ENCODE measurements at regions not wholly inside any gene's neighbourhood (a gene's known extent, or its start where the extent isn't known, plus 50 kb on each side); places are given as distances from the start of the nearest gene placed in this dataset.

GRCh38 chr16:66169817-66170216, 196.7 kb upstream of the CDH5 start:
- RAD21 ChIA-PET (ENCODE audit: low non-redundant PET in 1 of 2, low total read pairs in 2 of 2, uncharacterized antibody in 2 of 2, unreplicated experiment in 2 of 2) = no interaction called here
- H2AFZ ChIP-seq (ENCODE audit: low read depth, low read length, poor library complexity, severe bottlenecking) = no peak overlapping the region
- H3K4me3 ChIP-seq (replicated peaks in 1 of 2; ENCODE audit: low read depth in 1 of 2, low read length in 2 of 2) = no peak overlapping the region
- CTCF ChIA-PET = no interaction called here
- no peak for DNase-seq (ENCODE audit: low read depth, low spot score)
- BruUV-seq (replicated peaks) = no TSS peak
- H3K79me2 ChIP-seq (ENCODE audit: insufficient read depth, low read length) = no peaks in the 10 kb centered on the region
- H3K9me3 ChIP-seq (ENCODE audit: control insufficient read depth in 1 of 2, insufficient read depth in 1 of 2, low read depth in 1 of 2, low read length in 2 of 2) = no peaks in the 10 kb centered on the region
- no peaks in the 10 kb centered on the region for H3K4me1 ChIP-seq (ENCODE audit: control insufficient read depth in 1 of 2, insufficient read depth in 2 of 2, low read length in 2 of 2)
- no peak overlapping the region for H3K9ac ChIP-seq (ENCODE audit: low read length)
- H4K20me1 ChIP-seq (ENCODE audit: insufficient read depth) = no peaks in the 10 kb centered on the region
- POLR2A ChIA-PET = no interaction called here
- no peak overlapping the region for H3K4me2 ChIP-seq (ENCODE audit: low read length)
- no peak for ATAC-seq
- intact Hi-C loops (cut with micrococcal nuclease) = loop anchor here (10.0 kb wide), 1 partner anchor 55 kb away; no protein-coding TSS in a partner anchor
- H3K36me3 ChIP-seq (ENCODE audit: control insufficient read depth in 1 of 2, insufficient read depth in 2 of 2, low read length in 2 of 2) = no peaks in the 10 kb centered on the region
- no peak overlapping the region for H3K27ac ChIP-seq (ENCODE audit: low read depth, low read length)
- no peaks in the 10 kb centered on the region for H3K9me2 ChIP-seq (ENCODE audit: insufficient read depth)
- TF ChIP-seq FOSL1 (IDR thresholded peaks at IDR 0.05; ENCODE audit: low read depth) (no peak), EZH2phosphoT487 (IDR thresholded peaks at IDR 0.05; ENCODE audit: borderline replicate concordance) (no peak), ZNF274 (IDR thresholded peaks at IDR 0.05; ENCODE audit: low read depth, low read length) (no peak), ZBTB33 (IDR thresholded peaks at IDR 0.05; ENCODE audit: extremely low read depth, insufficient replicate concordance, low read length) (no peak), TCF7L2 (IDR thresholded peaks at IDR 0.05; ENCODE audit: borderline replicate concordance, extremely low read depth, insufficient read depth, insufficient read length) (no peak), POLR2AphosphoS5 (IDR thresholded peaks at IDR 0.05; ENCODE audit: low read depth, low read length) (no peak)
- H3K27me3 ChIP-seq (ENCODE audit: insufficient read depth, low read length) = peaks cover 12% of the 10 kb centered on the region; the same call in 1 of the 2 replicates

GRCh38 chr16:66168777-66169176, 197.7 kb upstream of the CDH5 start:
- RAD21 ChIA-PET (ENCODE audit: low non-redundant PET in 1 of 2, low total read pairs in 2 of 2, uncharacterized antibody in 2 of 2, unreplicated experiment in 2 of 2) = no interaction called here
- no peak overlapping the region for H3K4me2 ChIP-seq (ENCODE audit: low read length)
- no peak overlapping the region for H3K4me3 ChIP-seq (replicated peaks in 1 of 2; ENCODE audit: low read depth in 1 of 2, low read length in 2 of 2)
- H2AFZ ChIP-seq (ENCODE audit: low read depth, low read length, poor library complexity, severe bottlenecking) = no peak overlapping the region
- H4K20me1 ChIP-seq (ENCODE audit: insufficient read depth) = no peaks in the 10 kb centered on the region
- no peaks in the 10 kb centered on the region for H3K9me3 ChIP-seq (ENCODE audit: control insufficient read depth in 1 of 2, insufficient read depth in 1 of 2, low read depth in 1 of 2, low read length in 2 of 2)
- ATAC-seq (no peak), DNase-seq (ENCODE audit: low read depth, low spot score) (no peak)
- H3K79me2 ChIP-seq (ENCODE audit: insufficient read depth, low read length) = no peaks in the 10 kb centered on the region
- H3K36me3 ChIP-seq (ENCODE audit: control insufficient read depth in 1 of 2, insufficient read depth in 2 of 2, low read length in 2 of 2) = no peaks in the 10 kb centered on the region
- intact Hi-C loops (cut with micrococcal nuclease) = no loop called here
- H3K4me1 ChIP-seq (ENCODE audit: control insufficient read depth in 1 of 2, insufficient read depth in 2 of 2, low read length in 2 of 2) = no peaks in the 10 kb centered on the region
- POLR2A ChIA-PET = no interaction called here
- BruUV-seq (replicated peaks) = no TSS peak
- no peaks in the 10 kb centered on the region for H3K9me2 ChIP-seq (ENCODE audit: insufficient read depth)
- TF ChIP-seq ZBTB33 (IDR thresholded peaks at IDR 0.05; ENCODE audit: extremely low read depth, insufficient replicate concordance, low read length) (no peak), EZH2phosphoT487 (IDR thresholded peaks at IDR 0.05; ENCODE audit: borderline replicate concordance) (no peak), CBX3 (IDR thresholded peaks at IDR 0.05; ENCODE audit: low read depth) (no peak), ELF1 (IDR thresholded peaks at IDR 0.05; ENCODE audit: borderline replicate concordance, low read depth) (no peak), ZFX (IDR thresholded peaks at IDR 0.05) (no peak), POLR2A (IDR thresholded peaks at IDR 0.05; ENCODE audit: borderline replicate concordance, extremely low read depth, insufficient read depth, insufficient read length) (no peak), CTCF (IDR thresholded peaks at IDR 0.05 in 2 of 3, conservative IDR thresholded peaks at IDR 0.05 in 1 of 3; ENCODE audit: borderline replicate concordance in 1 of 3, insufficient read depth in 1 of 3, low read depth in 2 of 3, low read length in 2 of 3) (no peak)
- H3K27ac ChIP-seq (ENCODE audit: low read depth, low read length) = no peak overlapping the region
- CTCF ChIA-PET = no interaction called here
- no peak overlapping the region for H3K9ac ChIP-seq (ENCODE audit: low read length)
- peaks cover 12% of the 10 kb centered on the region; the same call in 1 of the 2 replicates for H3K27me3 ChIP-seq (ENCODE audit: insufficient read depth, low read length)
